Astrocyte (in vitro differentiated cells and primary cell): ENCODE measurements at regions not wholly inside any gene's neighbourhood (a gene's known extent, or its start where the extent isn't known, plus 50 kb on each side); places are given as distances from the start of the nearest gene placed in this dataset.

Source experiments
- DNase-seq: peaks from one replicate; pipeline ENCODE4 v3.0.0-alpha.2; 2010; ENCODE audit warnings: low read depth
- FAIRE-seq: peaks from 2 replicates; lab custom pipeline; 2011; peaks lifted over from hg19 to GRCh38; lab: Jason Lieb, UNC
- H2AFZ ChIP-seq: 2 replicates; pipeline ENCODE4 v1.6.0; 2012; ENCODE audit warnings: low read depth, low read length, inconsistent platforms
- H3K27ac ChIP-seq: 2 replicates; pipeline ENCODE4 v1.5.1; 2011; ENCODE audit warnings: low read depth, low read length, inconsistent platforms
- H3K27me3 ChIP-seq: 2 replicates; pipeline ENCODE4 v1.6.0; 2011; ENCODE audit warnings: low read length, inconsistent platforms; ENCODE audit not compliant: insufficient read depth
- H3K36me3 ChIP-seq: 2 replicates; pipeline ENCODE4 v1.5.1; 2011; ENCODE audit warnings: low read length, inconsistent platforms; ENCODE audit not compliant: insufficient read depth
- H3K4me1 ChIP-seq: 2 replicates; pipeline ENCODE4 v1.5.1; 2011; ENCODE audit warnings: low read length, inconsistent platforms; ENCODE audit not compliant: insufficient read depth
- H3K4me2 ChIP-seq: 2 replicates; pipeline ENCODE4 v1.6.0; 2012; ENCODE audit warnings: low read length, inconsistent platforms
- H3K4me3 ChIP-seq: 2 replicates; pipeline ENCODE4 v1.5.1; 2011; ENCODE audit warnings: low read depth, mild to moderate bottlenecking, low read length, inconsistent platforms; ENCODE audit not compliant: insufficient read depth
- H3K79me2 ChIP-seq: 2 replicates; pipeline ENCODE4 v1.6.0; 2012; ENCODE audit warnings: mild to moderate bottlenecking, low read length, inconsistent platforms; ENCODE audit not compliant: insufficient read depth
- H3K9ac ChIP-seq: 2 replicates; pipeline ENCODE4 v1.6.0; 2012; ENCODE audit warnings: mild to moderate bottlenecking, low read length, inconsistent platforms
- H3K9me3 ChIP-seq: 2 replicates; pipeline ENCODE4 v1.5.1; 2012; ENCODE audit warnings: low read depth, mild to moderate bottlenecking, low read length, inconsistent platforms; ENCODE audit not compliant: insufficient read depth
- H4K20me1 ChIP-seq: 2 replicates; pipeline ENCODE4 v1.6.0; 2012; ENCODE audit warnings: low read length, inconsistent platforms; ENCODE audit not compliant: insufficient read depth
- H3K27ac Mint-ChIP-seq: one replicate; pipeline ENCODE4 v1.8.0; 2021; ENCODE audit warnings: mild to moderate bottlenecking, mixed read lengths; ENCODE audit not compliant: unreplicated experiment
- H3K27me3 Mint-ChIP-seq: one replicate; pipeline ENCODE4 v1.8.0; 2021; ENCODE audit warnings: low read depth, mixed read lengths; ENCODE audit not compliant: unreplicated experiment
- H3K36me3 Mint-ChIP-seq: one replicate; pipeline ENCODE4 v1.8.0; 2021; ENCODE audit warnings: low read depth, mixed read lengths; ENCODE audit not compliant: unreplicated experiment
- H3K4me1 Mint-ChIP-seq: one replicate; pipeline ENCODE4 v1.8.0; 2021; ENCODE audit warnings: low read depth, mixed read lengths; ENCODE audit not compliant: unreplicated experiment
- H3K4me3 Mint-ChIP-seq: one replicate; pipeline ENCODE4 v1.8.0; 2021; ENCODE audit warnings: mild to moderate bottlenecking, moderate library complexity, mixed read lengths; ENCODE audit not compliant: unreplicated experiment
- H3K9me3 Mint-ChIP-seq: one replicate; pipeline ENCODE4 v1.8.0; 2021; ENCODE audit warnings: mild to moderate bottlenecking, mixed read lengths; ENCODE audit not compliant: unreplicated experiment
- CTCF ChIP-seq: IDR thresholded peaks from 2 replicates; pipeline ENCODE4 v1.5.1; 2011; ENCODE audit warnings: low read depth, mild to moderate bottlenecking, inconsistent platforms, low read length, moderate library complexity; ENCODE audit not compliant: insufficient read depth
- EZH2 ChIP-seq: IDR thresholded peaks from 2 replicates; pipeline ENCODE4 v1.6.1; 2012; ENCODE audit warnings: mild to moderate bottlenecking, low read length, inconsistent platforms; ENCODE audit not compliant: insufficient read depth

- no peak overlapping the region for H2AFZ ChIP-seq
- Mint-ChIP-seq H3K27me3 (peaks cover 8% of the 10 kb centered on the region), H3K36me3 (no peaks in the 10 kb centered on the region), H3K4me3 (no peak overlapping the region), H3K9me3 (peaks cover 2% of the 10 kb centered on the region), H3K4me1 (no peaks in the 10 kb centered on the region), H3K27ac (no peak overlapping the region)
- no peak overlapping the region for H3K4me2 ChIP-seq
- no peak overlapping the region for H3K9ac ChIP-seq
- no peak for FAIRE-seq
- TF ChIP-seq CTCF (no peak), EZH2 (no peak)
- no peaks in the 10 kb centered on the region for H3K4me1 ChIP-seq
- H3K79me2 ChIP-seq, result no peaks in the 10 kb centered on the region
- no peaks in the 10 kb centered on the region for H3K36me3 ChIP-seq
- no peak overlapping the region for H3K27ac ChIP-seq
- H3K4me3 ChIP-seq, result no peak overlapping the region
- H3K27me3 ChIP-seq, result no peaks in the 10 kb centered on the region
- H4K20me1 ChIP-seq, result no peaks in the 10 kb centered on the region
- no peaks in the 10 kb centered on the region for H3K9me3 ChIP-seq
- no peak for DNase-seq
Measured at GRCh38 chr12:9372202-9372601, 164.0 kb upstream of the PZP start.

DNA sequence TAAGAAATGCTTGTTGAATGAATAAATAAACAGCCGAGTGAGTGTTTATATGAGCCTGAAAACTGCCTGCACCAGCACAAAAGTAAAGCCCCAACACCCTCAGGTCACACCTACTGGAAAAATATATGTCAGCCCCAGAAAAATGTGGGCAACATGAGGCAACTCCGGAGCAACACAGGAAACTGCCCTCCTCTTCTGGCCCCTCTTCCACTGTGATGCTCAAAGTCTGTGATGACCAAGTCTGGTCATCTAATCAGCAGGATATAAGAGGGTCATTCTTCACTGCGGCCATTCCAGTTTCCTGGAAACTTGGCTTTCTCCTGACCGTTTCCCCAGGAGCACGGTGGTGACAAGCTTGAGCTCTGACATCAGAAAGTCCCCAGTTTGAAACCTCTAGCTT, 159.6 kb upstream of the PZP start:
- Histone ChIP-seq H3K36me3 (no peaks in the 10 kb centered on the region), H3K4me3 (no peak overlapping the region), H3K27ac (no peak overlapping the region), H3K9me3 (no peaks in the 10 kb centered on the region), H3K4me1 (peaks cover 14% of the 10 kb centered on the region), H3K27me3 (no peaks in the 10 kb centered on the region), H3K4me2 (no peak overlapping the region), H4K20me1 (no peaks in the 10 kb centered on the region), H2AFZ (no peak overlapping the region), H3K79me2 (no peaks in the 10 kb centered on the region), H3K9ac (no peak overlapping the region)
- H3K4me1 Mint-ChIP-seq, result peaks cover 30% of the 10 kb centered on the region
- no peaks in the 10 kb centered on the region for H3K9me3 Mint-ChIP-seq
- no peaks in the 10 kb centered on the region for H3K36me3 Mint-ChIP-seq
- H3K27ac Mint-ChIP-seq, result no peak overlapping the region
- H3K27me3 Mint-ChIP-seq, result no peaks in the 10 kb centered on the region
- DNase-seq, result no peak
- no peak overlapping the region for H3K4me3 Mint-ChIP-seq
- TF ChIP-seq CTCF (no peak), EZH2 (no peak)
- no peak for FAIRE-seq

DNA sequence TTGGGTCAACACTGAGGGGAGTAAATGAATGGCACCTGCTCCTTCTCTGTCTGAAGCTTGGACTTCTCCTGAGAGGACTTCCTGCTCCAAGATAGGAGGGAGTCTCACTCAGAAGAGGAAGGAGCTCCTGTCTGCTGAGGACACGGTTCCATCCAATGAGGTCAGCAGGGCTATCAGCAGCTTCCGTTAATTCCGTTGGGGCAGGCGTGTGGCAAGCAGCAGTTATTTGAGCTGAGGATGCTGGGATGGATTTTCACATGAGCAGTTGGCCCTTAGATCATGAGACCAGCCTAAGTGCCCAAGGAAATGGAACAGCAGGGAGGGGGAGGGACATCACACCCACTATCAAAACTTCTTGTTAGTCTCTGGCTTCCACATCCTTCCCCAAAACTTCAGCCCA, 159.0 kb upstream of the PZP start:
- no peak overlapping the region for H3K4me2 ChIP-seq

More for the DNA sequence above, 159.0 kb upstream of the PZP start:
- Histone ChIP-seq H3K79me2 (no peaks in the 10 kb centered on the region), H4K20me1 (no peaks in the 10 kb centered on the region), H2AFZ (no peak overlapping the region), H3K4me1 (peaks cover 14% of the 10 kb centered on the region), H3K36me3 (no peaks in the 10 kb centered on the region), H3K9me3 (no peaks in the 10 kb centered on the region), H3K4me3 (no peak overlapping the region), H3K27me3 (no peaks in the 10 kb centered on the region), H3K9ac (no peak overlapping the region), H3K27ac (no peak overlapping the region)
- Mint-ChIP-seq H3K4me1 (peaks cover 30% of the 10 kb centered on the region), H3K9me3 (no peaks in the 10 kb centered on the region), H3K36me3 (no peaks in the 10 kb centered on the region), H3K4me3 (no peak overlapping the region), H3K27ac (no peak overlapping the region), H3K27me3 (no peaks in the 10 kb centered on the region)
- no peak for TF ChIP-seq EZH2
- DNase-seq (no peak), FAIRE-seq (no peak)
